SK-N-MC (cell line): ENCODE measurements at regions not wholly inside any gene's neighbourhood (a gene's known extent, or its start where the extent isn't known, plus 50 kb on each side); places are given as distances from the start of the nearest gene placed in this dataset.

Experiments used
- DNase-seq: peaks from one replicate; pipeline ENCODE4 v3.0.0-alpha.2; 2011; ENCODE audit warnings: low read depth, low spot score
- H3K27ac ChIP-seq: fragments of 200-600 bp; sonication (generic); 2 replicates; pipeline ENCODE4 v1.5.1; 2016; ENCODE audit warnings: mixed run types
- H3K36me3 ChIP-seq: fragments of 200-600 bp; sonication (generic); 2 replicates; pipeline ENCODE4 v1.6.1; 2017; ENCODE audit warnings: antibody characterized with exemption, low read length, mixed read lengths; ENCODE audit not compliant: insufficient read depth
- H3K4me3 ChIP-seq: fragments of 200-600 bp; sonication (generic); 2 replicates; pipeline ENCODE4 v1.5.1; 2016
- H3K9ac ChIP-seq: fragments of 200-600 bp; sonication (generic); 2 replicates; pipeline ENCODE4 v1.8.0; 2017; ENCODE audit warnings: mixed run types, mixed read lengths; ENCODE audit not compliant: insufficient read length
- H3K9me3 ChIP-seq: fragments of 200-600 bp; sonication (generic); 2 replicates; pipeline ENCODE4 v1.6.1; 2017; ENCODE audit warnings: low read depth, mild to moderate bottlenecking, antibody characterized with exemption, low read length, moderate library complexity, mixed read lengths
- EZH2 ChIP-seq: fragments of 200-600 bp; sonication (generic); IDR thresholded peaks from one replicate; pipeline ENCODE4 v1.6.1; 2017; ENCODE audit warnings: antibody characterized with exemption
- FOXP2 ChIP-seq: optimal IDR thresholded peaks from 2 replicates; pipeline ENCODE3; 2011; ENCODE audit warnings: mild to moderate bottlenecking, moderate library complexity; ENCODE audit not compliant: insufficient read depth; ENCODE audit errors: extremely low read length, control extremely low read depth
- POLR2AphosphoS5 ChIP-seq: IDR thresholded peaks from 2 replicates; pipeline ENCODE4 v1.6.1; 2012; ENCODE audit warnings: mild to moderate bottlenecking, low read depth, low read length, borderline replicate concordance

GRCh38 chr4:19791422-19792123 is 460.1 kb upstream of the SLIT2 start:
- H3K27ac ChIP-seq = no peak overlapping the region
- no peak overlapping the region for H3K9ac ChIP-seq
- no peaks in the 10 kb centered on the region for H3K36me3 ChIP-seq
- no peak for TF ChIP-seq EZH2
- no peak for TF ChIP-seq POLR2AphosphoS5
- TF ChIP-seq FOXP2 = no peak
- H3K4me3 ChIP-seq = no peak overlapping the region
- DNase-seq = no peak
- H3K9me3 ChIP-seq = no peaks in the 10 kb centered on the region

DNA sequence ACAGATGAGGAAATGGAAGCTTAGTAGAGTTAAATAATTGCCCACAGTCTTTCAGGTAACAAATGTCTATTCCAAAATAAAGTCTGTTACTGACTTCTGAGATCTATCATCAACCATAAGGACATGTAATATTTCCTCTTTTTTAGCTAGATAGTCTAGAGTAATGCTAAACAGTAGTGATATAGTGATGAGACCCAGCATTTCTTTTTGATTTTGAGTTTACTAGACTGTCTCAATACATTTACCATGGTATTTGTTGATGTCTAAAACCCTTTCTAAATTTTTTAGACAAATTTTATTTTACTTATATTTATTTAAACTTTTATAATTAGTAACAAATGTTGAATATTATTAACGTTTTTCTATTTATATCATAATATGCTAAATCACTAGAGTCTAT is 465.1 kb upstream of the SLIT2 start:
- Histone ChIP-seq H3K9me3 (no peaks in the 10 kb centered on the region), H3K36me3 (no peaks in the 10 kb centered on the region), H3K9ac (no peak overlapping the region), H3K4me3 (no peak overlapping the region), H3K27ac (no peak overlapping the region)
- no peak for DNase-seq
- TF ChIP-seq POLR2AphosphoS5 (no peak), EZH2 (no peak), FOXP2 (no peak)

DNA sequence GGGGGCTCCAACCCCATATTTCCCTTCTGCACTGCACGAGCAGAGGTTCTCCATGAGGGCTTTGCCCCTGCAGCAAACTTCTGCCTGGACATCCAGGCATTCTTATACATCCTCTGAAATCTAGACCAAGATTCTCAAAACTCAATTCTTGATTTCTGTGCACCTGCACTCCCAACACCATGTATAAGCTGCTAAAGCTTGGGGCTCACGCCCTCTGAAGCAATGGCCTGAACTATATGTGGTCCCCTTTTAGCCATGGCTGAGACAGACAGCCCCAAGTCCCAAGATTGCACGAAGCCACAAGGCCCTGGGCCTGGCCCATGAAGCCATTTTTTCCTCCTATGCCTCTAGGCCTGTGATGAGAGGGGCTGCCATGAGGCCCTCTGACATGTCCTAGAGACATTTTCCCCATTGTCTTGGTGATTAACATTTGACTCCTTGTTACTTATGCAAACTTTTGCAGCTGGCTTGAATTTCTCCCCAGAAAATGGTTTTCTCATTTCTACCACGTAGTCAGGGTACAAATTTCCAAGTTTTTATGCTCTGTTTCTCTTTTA is 468.0 kb upstream of the SLIT2 start:
- no peak overlapping the region for H3K9ac ChIP-seq

DNA sequence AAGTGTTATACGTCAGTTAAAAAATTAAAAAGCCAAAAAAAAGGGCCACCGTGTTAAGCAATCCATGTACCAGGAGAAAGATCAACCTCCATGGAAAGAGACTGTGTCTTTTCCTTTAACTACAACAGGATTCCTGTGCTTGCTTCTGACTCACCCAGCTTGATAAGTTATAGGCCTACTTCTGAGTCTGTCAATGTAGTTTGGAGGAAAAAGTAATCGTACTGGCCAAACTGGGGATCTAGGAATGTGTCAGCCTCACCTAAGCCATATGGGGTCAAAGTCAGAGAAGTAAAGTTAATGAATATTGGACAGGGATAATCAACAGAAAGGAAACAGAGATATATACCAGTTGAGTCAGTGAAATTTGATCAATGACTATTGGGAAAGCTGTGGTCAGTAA is 470.8 kb upstream of the SLIT2 start:
- Histone ChIP-seq H3K9ac (no peak overlapping the region), H3K27ac (no peak overlapping the region), H3K4me3 (no peak overlapping the region), H3K9me3 (no peaks in the 10 kb centered on the region), H3K36me3 (no peaks in the 10 kb centered on the region)
- no peak for TF ChIP-seq EZH2
- TF ChIP-seq POLR2AphosphoS5 = no peak
- TF ChIP-seq FOXP2 = no peak
- DNase-seq = no peak

More for the DNA sequence above, 468.0 kb upstream of the SLIT2 start:
- H3K36me3 ChIP-seq = no peaks in the 10 kb centered on the region
- no peak for DNase-seq
- TF ChIP-seq FOXP2 (no peak), EZH2 (no peak), POLR2AphosphoS5 (no peak)
- no peak overlapping the region for H3K4me3 ChIP-seq
- H3K9me3 ChIP-seq = no peaks in the 10 kb centered on the region
- H3K27ac ChIP-seq = no peak overlapping the region

DNA sequence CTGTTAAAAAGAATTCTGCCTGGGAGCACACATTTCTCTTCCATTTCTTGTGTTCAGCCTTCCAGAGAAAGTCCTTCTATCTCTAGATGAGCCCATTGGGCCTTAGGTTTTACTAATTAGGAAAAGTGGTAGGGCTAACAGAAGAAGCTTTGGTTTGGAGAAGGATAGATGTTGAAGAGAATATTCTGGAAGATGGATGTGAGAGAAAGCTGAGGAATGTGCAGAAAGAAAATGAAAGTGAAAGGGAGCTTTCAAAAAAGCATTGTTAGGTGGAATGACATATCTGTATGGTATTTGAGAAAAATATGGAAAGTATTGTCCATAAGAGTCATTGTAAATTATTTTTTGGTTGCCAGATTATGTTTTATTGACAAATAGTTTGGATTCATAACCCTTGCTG is 474.8 kb upstream of the SLIT2 start:
- no peak for DNase-seq
- Histone ChIP-seq H3K36me3 (no peaks in the 10 kb centered on the region), H3K4me3 (no peak overlapping the region), H3K9ac (no peak overlapping the region), H3K9me3 (no peaks in the 10 kb centered on the region), H3K27ac (no peak overlapping the region)
- no peak for TF ChIP-seq POLR2AphosphoS5
- no peak for TF ChIP-seq EZH2
- TF ChIP-seq FOXP2 = no peak

GRCh38 chr4:19776021-19776459 is 475.7 kb upstream of the SLIT2 start:
- no peak overlapping the region for H3K27ac ChIP-seq
- no peak for DNase-seq
- H3K4me3 ChIP-seq = no peak overlapping the region
- H3K36me3 ChIP-seq = no peaks in the 10 kb centered on the region
- TF ChIP-seq POLR2AphosphoS5 (no peak), EZH2 (no peak), FOXP2 (no peak)
- H3K9ac ChIP-seq = no peak overlapping the region
- H3K9me3 ChIP-seq = no peaks in the 10 kb centered on the region

GRCh38 chr4:19774690-19775256 is 476.9 kb upstream of the SLIT2 start:
- TF ChIP-seq POLR2AphosphoS5 (no peak), EZH2 (no peak), FOXP2 (no peak)
- no peaks in the 10 kb centered on the region for H3K36me3 ChIP-seq
- no peaks in the 10 kb centered on the region for H3K9me3 ChIP-seq
- no peak for DNase-seq
- H3K27ac ChIP-seq = no peak overlapping the region
- H3K9ac ChIP-seq = no peak overlapping the region
- H3K4me3 ChIP-seq = no peak overlapping the region

GRCh38 chr4:19772581-19772980 is 479.1 kb upstream of the SLIT2 start:
- Histone ChIP-seq H3K9me3 (no peaks in the 10 kb centered on the region), H3K4me3 (no peak overlapping the region), H3K9ac (no peak overlapping the region), H3K36me3 (no peaks in the 10 kb centered on the region), H3K27ac (no peak overlapping the region)
- TF ChIP-seq EZH2 = no peak
- TF ChIP-seq FOXP2 = no peak
- no peak for TF ChIP-seq POLR2AphosphoS5
- DNase-seq = no peak

- Histone ChIP-seq H3K27ac (no peak overlapping the region), H3K9me3 (no peaks in the 10 kb centered on the region), H3K36me3 (no peaks in the 10 kb centered on the region), H3K4me3 (no peak overlapping the region), H3K9ac (no peak overlapping the region)
- DNase-seq = no peak
- TF ChIP-seq EZH2 (no peak), POLR2AphosphoS5 (no peak), FOXP2 (no peak)
Observed at GRCh38 chr4:19756661-19757060, 495.0 kb upstream of the SLIT2 start.
